Hepatocyte (in vitro differentiated cells): ENCODE measurements at regions not wholly inside any gene's neighbourhood (a gene's known extent, or its start where the extent isn't known, plus 50 kb on each side); places are given as distances from the start of the nearest gene placed in this dataset.

Experiments used
- DNase-seq: peaks from one replicate; pipeline ENCODE4 v3.0.0-alpha.2; 2016; ENCODE audit warnings: low spot score
- H2AFZ ChIP-seq: fragments of 200-600 bp; sonication (generic); 2 replicates; pipeline ENCODE4 v1.6.0; 2016; ENCODE audit warnings: antibody characterized with exemption, mild to moderate bottlenecking
- H3K27ac ChIP-seq: fragments of 200-600 bp; sonication (generic); 2 replicates; pipeline ENCODE4 v1.5.1; 2016; ENCODE audit warnings: mild to moderate bottlenecking
- H3K27me3 ChIP-seq: fragments of 200-600 bp; sonication (generic); 2 replicates; pipeline ENCODE4 v1.6.1; 2016
- H3K36me3 ChIP-seq: fragments of 200-600 bp; sonication (generic); replicated peaks from 2 replicates; pipeline ENCODE4 v1.5.1; 2016; ENCODE audit warnings: low read depth; ENCODE audit not compliant: insufficient read depth
- H3K4me1 ChIP-seq: fragments of 200-600 bp; sonication (generic); 2 replicates; pipeline ENCODE4 v1.5.1; 2016; ENCODE audit warnings: mild to moderate bottlenecking, moderate library complexity; ENCODE audit not compliant: insufficient read depth
- H3K4me2 ChIP-seq: fragments of 200-600 bp; sonication (generic); 2 replicates; pipeline ENCODE4 v1.6.0; 2016
- H3K4me3 ChIP-seq: fragments of 200-600 bp; sonication (generic); 2 replicates; pipeline ENCODE4 v1.5.1; 2016; ENCODE audit warnings: mild to moderate bottlenecking
- H3K79me2 ChIP-seq: fragments of 200-600 bp; sonication (generic); 2 replicates; pipeline ENCODE4 v1.6.0; 2017; ENCODE audit warnings: mild to moderate bottlenecking
- H3K9me2 ChIP-seq: fragments of 200-600 bp; sonication (generic); replicated peaks from 2 replicates; pipeline ENCODE4 v1.6.0; 2017; ENCODE audit warnings: mild to moderate bottlenecking; ENCODE audit not compliant: insufficient read depth
- H3K9me3 ChIP-seq: fragments of 200-600 bp; sonication (generic); 2 replicates; pipeline ENCODE4 v1.5.1; 2016; ENCODE audit warnings: low read depth, mild to moderate bottlenecking
- H4K20me1 ChIP-seq: fragments of 200-600 bp; sonication (generic); 2 replicates; pipeline ENCODE4 v1.6.0; 2016; ENCODE audit warnings: mild to moderate bottlenecking; ENCODE audit not compliant: insufficient read depth, poor library complexity, severe bottlenecking
- CTCF ChIP-seq: fragments of 200-600 bp; sonication (generic); IDR thresholded peaks from 2 replicates; pipeline ENCODE4 v1.5.1; 2016; ENCODE audit warnings: antibody characterized with exemption, mild to moderate bottlenecking; ENCODE audit not compliant: poor library complexity
- EZH2 ChIP-seq: fragments of 200-600 bp; sonication (generic); IDR thresholded peaks from 2 replicates; pipeline ENCODE4 v1.6.1; 2016; ENCODE audit warnings: antibody characterized with exemption, mild to moderate bottlenecking, borderline replicate concordance
- EZH2phosphoT487 ChIP-seq: fragments of 200-600 bp; sonication (generic); IDR thresholded peaks from one replicate; pipeline ENCODE4 v1.6.1; 2018; ENCODE audit warnings: antibody characterized with exemption, mild to moderate bottlenecking, low read depth, moderate library complexity; ENCODE audit not compliant: unreplicated experiment, severe bottlenecking
- WGBS: methylation state at CpG from one replicate; pipeline ENCODE4 v1.1.6; 2016; ENCODE audit warnings: low lambda C conversion rate; ENCODE audit errors: missing lambda C conversion rate; 5-methylcytosine and 5-hydroxymethylcytosine counted together

DNA sequence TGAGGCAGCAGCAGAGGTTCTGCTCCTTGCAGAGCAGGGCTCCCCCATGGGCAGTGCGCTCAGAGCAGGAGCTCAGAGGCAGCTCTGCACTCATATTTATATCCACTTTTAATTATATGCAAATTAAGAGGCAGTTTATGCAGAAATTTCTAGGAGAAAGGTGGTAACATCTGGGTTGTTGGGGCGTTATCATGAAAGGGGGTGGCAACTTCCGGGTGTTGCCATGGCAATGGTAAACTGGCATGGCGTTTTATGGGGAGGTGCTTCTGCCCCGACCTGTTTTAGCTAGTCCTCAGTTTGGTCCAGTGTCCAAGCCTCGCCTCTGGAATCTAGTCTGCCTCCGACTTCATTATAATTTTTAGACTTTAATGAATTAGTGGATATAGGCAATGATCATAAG, 1191.7 kb downstream of the TBC1D22A start:
- no peak for DNase-seq
- Histone ChIP-seq H2AFZ (no peak overlapping the region), H3K4me2 (no peak overlapping the region), H3K27ac (no peak overlapping the region), H3K9me3 (no peaks in the 10 kb centered on the region), H3K4me1 (no peaks in the 10 kb centered on the region), H3K9me2 (no peaks in the 10 kb centered on the region), H3K36me3 (no peaks in the 10 kb centered on the region), H3K79me2 (no peaks in the 10 kb centered on the region), H3K27me3 (no peaks in the 10 kb centered on the region), H3K4me3 (no peak overlapping the region), H4K20me1 (no peaks in the 10 kb centered on the region)
- 70% methylated on average over 7 of the region's 7 CpGs for WGBS
- TF ChIP-seq EZH2phosphoT487 (no peak), EZH2 (no peak), CTCF (no peak)

DNA sequence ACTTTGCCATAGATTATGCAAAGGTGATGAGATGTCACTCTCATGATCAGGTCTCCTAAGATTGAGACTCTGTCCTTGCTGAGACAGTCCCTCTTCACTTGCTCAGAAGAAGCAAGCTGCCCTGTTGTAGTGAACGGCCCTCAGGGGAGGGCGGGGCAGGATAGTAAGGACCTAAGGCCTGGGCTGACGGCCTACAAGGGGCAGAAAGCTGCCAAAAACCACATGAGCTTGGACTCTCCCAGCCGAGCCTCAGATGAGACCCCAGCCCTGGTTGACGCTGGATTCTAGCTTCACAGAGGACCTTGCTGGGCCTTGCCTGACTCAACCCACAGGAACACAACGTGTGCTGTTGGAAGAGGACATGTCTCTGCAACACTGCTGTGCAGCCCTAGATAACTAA, 1182.5 kb downstream of the TBC1D22A start:
- Histone ChIP-seq H3K4me2 (no peak overlapping the region), H2AFZ (no peak overlapping the region), H3K9me2 (no peaks in the 10 kb centered on the region), H3K36me3 (no peaks in the 10 kb centered on the region), H3K79me2 (no peaks in the 10 kb centered on the region), H4K20me1 (no peaks in the 10 kb centered on the region), H3K27me3 (no peaks in the 10 kb centered on the region), H3K4me1 (no peaks in the 10 kb centered on the region), H3K4me3 (no peak overlapping the region), H3K27ac (no peak overlapping the region), H3K9me3 (no peaks in the 10 kb centered on the region)
- 83% methylated on average over 6 of the region's 6 CpGs for WGBS
- TF ChIP-seq EZH2: no peak
- no peak for TF ChIP-seq CTCF
- no peak for TF ChIP-seq EZH2phosphoT487
- DNase-seq: no peak

GRCh38 chr22:47943729-47944700, 1181.6 kb downstream of the TBC1D22A start:
- H3K4me2 ChIP-seq: no peak overlapping the region
- TF ChIP-seq EZH2phosphoT487: no peak
- no peak for DNase-seq
- no peaks in the 10 kb centered on the region for H3K27me3 ChIP-seq
- H3K9me2 ChIP-seq: no peaks in the 10 kb centered on the region
- H3K36me3 ChIP-seq: no peaks in the 10 kb centered on the region
- no peaks in the 10 kb centered on the region for H4K20me1 ChIP-seq
- 72% methylated on average over 13 of the region's 13 CpGs for WGBS
- no peak overlapping the region for H3K4me3 ChIP-seq
- no peak overlapping the region for H3K27ac ChIP-seq
- H3K79me2 ChIP-seq: no peaks in the 10 kb centered on the region
- H3K9me3 ChIP-seq: no peaks in the 10 kb centered on the region
- H3K4me1 ChIP-seq: no peaks in the 10 kb centered on the region
- H2AFZ ChIP-seq: no peak overlapping the region

DNA sequence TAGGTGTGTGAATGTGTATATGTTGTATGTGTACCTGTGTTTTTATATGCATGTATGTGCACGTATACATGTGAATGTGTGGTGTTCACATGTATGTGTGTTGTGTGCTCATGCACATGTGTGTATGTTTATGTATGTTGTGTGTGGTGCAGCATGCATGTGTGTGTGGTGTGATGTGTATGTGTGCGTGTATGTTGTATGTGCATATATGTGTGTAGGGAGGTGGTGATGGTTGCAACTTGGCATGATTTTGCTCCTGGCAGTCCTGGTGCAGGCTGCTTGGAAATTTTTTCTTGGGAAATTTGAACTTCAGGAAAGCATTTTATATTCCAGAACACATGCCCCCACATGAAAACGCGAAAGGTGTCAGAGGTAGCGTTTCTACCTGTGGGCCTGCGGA, 1177.8 kb downstream of the TBC1D22A start:
- Histone ChIP-seq H3K9me3 (no peaks in the 10 kb centered on the region), H3K4me1 (no peaks in the 10 kb centered on the region), H3K4me2 (no peak overlapping the region), H2AFZ (no peak overlapping the region), H3K4me3 (no peak overlapping the region), H3K79me2 (no peaks in the 10 kb centered on the region), H3K36me3 (no peaks in the 10 kb centered on the region), H3K9me2 (no peaks in the 10 kb centered on the region), H4K20me1 (no peaks in the 10 kb centered on the region), H3K27me3 (no peaks in the 10 kb centered on the region), H3K27ac (no peak overlapping the region)
- no peak for DNase-seq
- TF ChIP-seq EZH2 (no peak), EZH2phosphoT487 (no peak), CTCF (no peak)
- 93% methylated on average over 6 of the region's 6 CpGs for WGBS
